Kidney epithelial cell (primary cell): ENCODE measurements at regions not wholly inside any gene's neighbourhood (a gene's known extent, or its start where the extent isn't known, plus 50 kb on each side); places are given as distances from the start of the nearest gene placed in this dataset.

ENCODE experiments used
- DNase-seq: peaks from one replicate; pipeline ENCODE4 v3.0.0-alpha.2; 2010; ENCODE audit warnings: low read depth
- H3K27me3 ChIP-seq: 2 replicates; pipeline ENCODE4 v1.6.0; 2011; ENCODE audit warnings: low read length; ENCODE audit not compliant: control insufficient read depth, insufficient read depth
- H3K36me3 ChIP-seq: 2 replicates; pipeline ENCODE4 v1.5.1; 2011; ENCODE audit warnings: low read length; ENCODE audit not compliant: control insufficient read depth, insufficient read depth
- H3K4me3 ChIP-seq: 2 replicates; pipeline ENCODE4 v1.5.1; 2011; ENCODE audit warnings: low read depth, mild to moderate bottlenecking, control low read depth, low read length
- CTCF ChIP-seq: IDR thresholded peaks from 2 replicates; pipeline ENCODE4 v1.5.1; 2011; ENCODE audit warnings: mild to moderate bottlenecking, moderate library complexity, low read length, control low read depth, inconsistent platforms; ENCODE audit not compliant: insufficient read depth, poor library complexity, severe bottlenecking

- no peak overlapping the region for H3K4me3 ChIP-seq
- no peaks in the 10 kb centered on the region for H3K27me3 ChIP-seq
- no peak for TF ChIP-seq CTCF
- DNase-seq = no peak
- no peaks in the 10 kb centered on the region for H3K36me3 ChIP-seq
Measured at GRCh38 chr13:88189728-88190127, 518.6 kb downstream of the SLITRK5 start.

- no peak for DNase-seq
- H3K36me3 ChIP-seq = no peaks in the 10 kb centered on the region
- no peaks in the 10 kb centered on the region for H3K27me3 ChIP-seq
- no peak overlapping the region for H3K4me3 ChIP-seq
- no peak for TF ChIP-seq CTCF
Measured at GRCh38 chr13:88196106-88196505, 524.9 kb downstream of the SLITRK5 start.

GRCh38 chr13:88217372-88217771, 546.2 kb downstream of the SLITRK5 start:
- DNase-seq = peak; percentile 19
- no peaks in the 10 kb centered on the region for H3K27me3 ChIP-seq
- TF ChIP-seq CTCF = no peak
- H3K36me3 ChIP-seq = no peaks in the 10 kb centered on the region
- H3K4me3 ChIP-seq = no peak overlapping the region

- DNase-seq = no peak
- Histone ChIP-seq H3K36me3 (no peaks in the 10 kb centered on the region), H3K4me3 (no peak overlapping the region), H3K27me3 (no peaks in the 10 kb centered on the region)
- TF ChIP-seq CTCF = no peak
Measured at GRCh38 chr13:88217883-88218282, 546.7 kb downstream of the SLITRK5 start.

GRCh38 chr13:88223958-88224357, 552.8 kb downstream of the SLITRK5 start:
- DNase-seq = no peak
- TF ChIP-seq CTCF = no peak
- Histone ChIP-seq H3K4me3 (no peak overlapping the region), H3K36me3 (no peaks in the 10 kb centered on the region), H3K27me3 (no peaks in the 10 kb centered on the region)

GRCh38 chr13:88235441-88235840, 564.3 kb downstream of the SLITRK5 start:
- H3K36me3 ChIP-seq = no peaks in the 10 kb centered on the region
- DNase-seq = no peak
- no peak overlapping the region for H3K4me3 ChIP-seq
- TF ChIP-seq CTCF = no peak
- H3K27me3 ChIP-seq = no peaks in the 10 kb centered on the region
